ENCODE measurements at regions not wholly inside any gene's neighbourhood (a gene's known extent, or its start where the extent isn't known, plus 50 kb on each side); places are given as distances from the start of the nearest gene placed in this dataset.

DNA sequence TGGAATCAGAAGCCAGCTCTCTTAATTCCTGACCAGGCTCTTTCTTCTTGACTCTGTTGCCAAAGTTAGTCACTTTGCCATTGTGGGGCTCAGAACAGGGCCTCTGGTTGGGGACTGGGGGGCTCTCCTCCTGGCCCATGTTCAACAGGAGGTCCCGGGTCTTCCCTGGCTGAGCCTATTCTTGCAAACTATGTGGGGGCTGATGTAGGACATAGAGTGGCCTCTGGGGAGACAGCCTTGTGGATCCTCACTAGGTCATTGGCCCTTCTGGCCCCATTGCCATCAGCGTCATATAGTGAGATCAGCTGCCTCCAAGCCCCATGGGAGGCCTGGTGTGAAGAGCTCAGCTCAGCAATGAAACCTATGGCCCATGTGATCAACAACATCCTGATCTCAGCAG is 77.6 kb upstream of the LEP start:
- TF ChIP-seq, protein P1, sequence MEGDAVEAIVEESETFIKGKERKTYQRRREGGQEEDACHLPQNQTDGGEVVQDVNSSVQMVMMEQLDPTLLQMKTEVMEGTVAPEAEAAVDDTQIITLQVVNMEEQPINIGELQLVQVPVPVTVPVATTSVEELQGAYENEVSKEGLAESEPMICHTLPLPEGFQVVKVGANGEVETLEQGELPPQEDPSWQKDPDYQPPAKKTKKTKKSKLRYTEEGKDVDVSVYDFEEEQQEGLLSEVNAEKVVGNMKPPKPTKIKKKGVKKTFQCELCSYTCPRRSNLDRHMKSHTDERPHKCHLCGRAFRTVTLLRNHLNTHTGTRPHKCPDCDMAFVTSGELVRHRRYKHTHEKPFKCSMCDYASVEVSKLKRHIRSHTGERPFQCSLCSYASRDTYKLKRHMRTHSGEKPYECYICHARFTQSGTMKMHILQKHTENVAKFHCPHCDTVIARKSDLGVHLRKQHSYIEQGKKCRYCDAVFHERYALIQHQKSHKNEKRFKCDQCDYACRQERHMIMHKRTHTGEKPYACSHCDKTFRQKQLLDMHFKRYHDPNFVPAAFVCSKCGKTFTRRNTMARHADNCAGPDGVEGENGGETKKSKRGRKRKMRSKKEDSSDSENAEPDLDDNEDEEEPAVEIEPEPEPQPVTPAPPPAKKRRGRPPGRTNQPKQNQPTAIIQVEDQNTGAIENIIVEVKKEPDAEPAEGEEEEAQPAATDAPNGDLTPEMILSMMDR (IDR thresholded peaks at IDR 0.05; ENCODE audit: extremely low read depth, missing control alignments), result no peak
- no peak for DNase-seq (ENCODE audit: low spot score)

DNA sequence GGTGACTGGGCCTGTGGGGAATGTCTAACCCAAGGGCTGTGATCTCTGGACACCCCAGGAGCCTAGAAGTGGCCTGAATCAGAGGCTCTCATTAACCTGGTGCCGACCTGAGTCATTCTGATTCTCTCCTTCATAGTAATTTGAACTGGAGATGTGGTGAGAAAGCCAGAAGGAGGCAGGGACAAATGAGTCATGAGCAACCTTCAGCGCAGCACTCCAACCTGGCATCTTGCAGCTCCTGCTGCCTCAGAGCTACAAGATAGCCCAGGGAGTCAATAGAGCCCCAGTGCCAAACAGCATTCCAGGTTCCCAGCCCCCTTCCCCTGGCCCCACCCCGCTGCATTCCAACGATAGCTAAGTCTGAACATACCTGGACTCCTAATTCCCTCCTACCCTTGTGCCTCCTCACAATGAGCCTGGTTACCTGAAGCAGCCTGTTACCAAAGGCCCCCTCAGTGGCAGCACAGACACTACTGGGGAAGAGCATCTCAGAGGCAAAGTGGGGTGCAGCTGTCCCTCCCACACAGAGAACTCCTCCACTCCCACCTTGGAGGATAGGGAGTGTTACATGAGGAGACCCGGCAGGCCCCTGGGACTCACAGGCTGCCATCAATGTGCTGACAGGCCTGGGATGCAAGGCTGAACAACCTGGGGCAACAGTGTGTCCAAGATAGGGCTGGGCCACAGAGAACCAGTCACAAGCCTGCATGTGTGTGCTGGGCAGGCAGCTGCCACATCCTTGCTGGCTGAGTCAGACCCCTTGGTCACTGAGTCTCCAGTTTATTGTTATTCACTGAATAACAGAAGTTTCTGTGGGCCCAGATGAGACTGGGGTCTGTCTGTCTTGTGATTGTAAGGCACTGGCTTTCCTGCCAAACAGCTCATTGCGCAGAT is 76.8 kb upstream of the LEP start:
- no peak for DNase-seq (ENCODE audit: low spot score)

DNA sequence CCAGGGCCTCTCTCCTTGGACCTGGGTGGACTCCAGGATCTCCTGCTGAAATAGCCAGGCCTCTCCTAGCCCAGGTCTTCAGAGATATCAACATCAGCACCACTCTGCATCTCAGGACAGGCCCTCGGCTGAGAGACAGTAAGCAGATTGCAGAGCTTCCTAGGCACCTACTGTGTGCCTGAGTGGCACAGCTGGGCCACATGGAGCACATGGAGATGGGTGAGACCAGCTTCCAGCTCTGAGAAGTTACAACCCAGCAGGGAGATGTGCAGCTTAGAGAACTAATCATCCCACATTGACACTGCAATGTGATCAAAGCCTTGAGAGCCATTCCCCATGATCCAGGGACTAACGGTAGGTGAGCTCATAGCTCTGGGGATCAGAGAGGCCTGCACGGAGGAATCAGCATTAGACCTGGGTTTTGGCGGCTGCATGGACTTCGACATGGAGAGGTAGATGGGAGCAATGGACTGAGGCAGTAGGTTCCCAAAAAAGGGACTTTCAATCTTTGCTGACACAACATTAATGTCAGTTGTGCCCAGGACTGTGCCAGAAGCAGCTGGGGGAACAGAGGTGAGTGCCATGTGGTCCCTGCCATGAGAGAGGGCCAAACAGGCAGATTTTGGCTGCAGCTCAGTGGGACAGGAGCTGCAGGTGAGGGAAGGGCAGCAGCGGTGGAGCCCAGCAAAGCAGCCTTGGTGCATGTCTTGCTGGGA is 76.0 kb upstream of the LEP start:
- TF ChIP-seq, protein P1 (IDR thresholded peaks at IDR 0.05; ENCODE audit: extremely low read depth, missing control alignments), result no peak
- DNase-seq (ENCODE audit: low spot score), result no peak

More for the DNA sequence above, 76.8 kb upstream of the LEP start:
- TF ChIP-seq, protein P1 (IDR thresholded peaks at IDR 0.05; ENCODE audit: extremely low read depth, missing control alignments), result no peak

DNA sequence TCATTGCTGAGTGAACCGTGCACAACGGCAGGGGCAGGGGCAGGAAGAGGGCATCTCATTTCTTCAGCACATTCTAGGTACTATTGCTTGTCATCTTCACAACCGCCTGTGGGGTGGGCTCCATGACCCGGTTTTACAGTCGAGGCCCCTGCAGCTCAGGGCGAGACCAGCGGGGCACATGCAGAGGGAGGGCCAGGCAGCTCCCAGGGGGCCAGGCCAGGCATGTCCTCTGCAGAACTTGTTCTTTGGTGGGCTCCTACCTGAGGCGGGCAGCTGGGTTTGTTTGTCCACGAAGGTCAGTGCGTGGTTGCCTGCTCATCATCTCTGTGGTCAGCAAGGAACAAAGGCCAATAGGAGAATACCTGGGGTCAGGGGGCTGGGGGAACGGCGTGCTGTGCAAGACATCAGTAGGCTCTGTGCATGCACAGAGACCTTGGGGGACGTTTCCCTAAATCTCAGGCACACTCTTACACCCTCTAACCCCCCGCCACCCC is 75.1 kb upstream of the LEP start:
- TF ChIP-seq, protein P1 (IDR thresholded peaks at IDR 0.05; ENCODE audit: extremely low read depth, missing control alignments), result no peak

DNA sequence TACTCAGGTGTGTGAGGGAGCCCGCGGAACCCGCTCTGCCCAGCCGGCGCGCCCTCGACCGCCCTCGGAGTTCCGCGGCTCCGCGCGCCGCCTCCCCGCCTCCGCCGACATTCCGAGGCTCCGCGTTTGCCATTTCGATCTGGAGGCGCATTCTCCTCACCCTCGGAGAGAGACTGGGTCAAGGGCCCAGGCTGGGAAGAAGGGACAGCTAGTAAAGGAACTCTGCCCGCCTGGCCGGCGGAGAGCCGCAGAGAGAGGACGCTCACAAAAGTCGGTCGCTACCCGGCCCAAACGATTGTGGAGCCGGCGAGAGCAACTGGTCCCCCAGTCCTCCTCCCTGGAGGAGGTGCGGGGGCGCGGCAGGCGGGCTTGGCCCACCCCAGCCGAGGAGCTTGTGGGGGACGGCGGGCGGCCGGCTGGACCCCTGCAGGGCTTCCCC is 74.5 kb upstream of the LEP start:
- DNase-seq (ENCODE audit: low spot score), result peak; percentile 55
- TF ChIP-seq, protein P1 (IDR thresholded peaks at IDR 0.05; ENCODE audit: extremely low read depth, missing control alignments), result no peak

More for the DNA sequence above, 75.1 kb upstream of the LEP start:
- DNase-seq (ENCODE audit: low spot score), result no peak

DNA sequence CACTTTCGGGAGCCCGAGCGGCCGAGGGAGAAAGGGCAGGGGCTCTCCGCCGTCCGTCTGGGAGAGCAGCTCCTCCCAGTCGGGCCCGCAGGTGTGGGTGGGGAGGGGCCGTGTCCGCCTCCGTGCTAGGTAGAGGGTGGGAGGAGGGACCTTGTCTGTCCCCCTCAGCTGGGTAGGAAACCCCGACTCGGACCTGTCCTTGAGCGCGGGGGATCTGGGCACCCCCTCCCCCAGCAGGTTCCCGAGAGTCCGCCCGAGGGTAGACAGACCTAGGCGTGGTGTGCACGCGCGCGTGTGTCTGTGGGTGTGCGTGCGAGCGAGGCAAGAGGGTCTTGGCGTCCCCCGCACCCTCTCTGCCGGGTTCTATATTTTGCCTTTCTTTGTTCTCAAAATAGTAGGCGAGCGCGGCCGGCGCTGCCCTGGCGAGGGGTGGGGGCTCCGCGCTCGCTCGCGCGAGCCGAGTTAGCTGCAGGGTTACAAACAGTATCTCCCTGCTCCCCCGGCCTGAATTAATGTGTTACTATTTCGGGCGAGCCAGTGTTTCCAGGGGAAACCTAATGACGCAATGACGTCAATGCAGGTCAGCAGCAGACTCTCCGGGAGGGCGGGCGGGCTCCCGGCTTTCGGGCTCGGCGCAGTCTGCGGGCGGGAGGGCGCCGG is 73.9 kb upstream of the LEP start:
- peak; percentile 69 for DNase-seq (ENCODE audit: low spot score)
- TF ChIP-seq, protein P1 (IDR thresholded peaks at IDR 0.05; ENCODE audit: extremely low read depth, missing control alignments), result no peak

All from GM20000 (cell line).